HFF-Myc (cell line): ENCODE measurements at regions not wholly inside any gene's neighbourhood (a gene's known extent, or its start where the extent isn't known, plus 50 kb on each side); places are given as distances from the start of the nearest gene placed in this dataset.

ENCODE experiments used
- DNase-seq: peaks from one replicate; pipeline ENCODE4 v3.0.0-alpha.2; 2011; ENCODE audit warnings: low read depth; ENCODE audit errors: extremely low read depth
- H3K4me3 ChIP-seq: replicated peaks from 2 replicates; pipeline ENCODE4 v1.5.1; 2011; ENCODE audit warnings: low read depth, mild to moderate bottlenecking, control low read depth, low read length
- TF ChIP-seq, protein P1 (sequence below): IDR thresholded peaks from 2 replicates; pipeline ENCODE4 v1.5.1; 2012; ENCODE audit warnings: mild to moderate bottlenecking, low read depth, low read length, control low read depth; ENCODE audit errors: missing control alignments

GRCh38 chr5:116652196-116652729 lies 77.6 kb upstream of the SEMA6A start:
- TF ChIP-seq, protein P1, sequence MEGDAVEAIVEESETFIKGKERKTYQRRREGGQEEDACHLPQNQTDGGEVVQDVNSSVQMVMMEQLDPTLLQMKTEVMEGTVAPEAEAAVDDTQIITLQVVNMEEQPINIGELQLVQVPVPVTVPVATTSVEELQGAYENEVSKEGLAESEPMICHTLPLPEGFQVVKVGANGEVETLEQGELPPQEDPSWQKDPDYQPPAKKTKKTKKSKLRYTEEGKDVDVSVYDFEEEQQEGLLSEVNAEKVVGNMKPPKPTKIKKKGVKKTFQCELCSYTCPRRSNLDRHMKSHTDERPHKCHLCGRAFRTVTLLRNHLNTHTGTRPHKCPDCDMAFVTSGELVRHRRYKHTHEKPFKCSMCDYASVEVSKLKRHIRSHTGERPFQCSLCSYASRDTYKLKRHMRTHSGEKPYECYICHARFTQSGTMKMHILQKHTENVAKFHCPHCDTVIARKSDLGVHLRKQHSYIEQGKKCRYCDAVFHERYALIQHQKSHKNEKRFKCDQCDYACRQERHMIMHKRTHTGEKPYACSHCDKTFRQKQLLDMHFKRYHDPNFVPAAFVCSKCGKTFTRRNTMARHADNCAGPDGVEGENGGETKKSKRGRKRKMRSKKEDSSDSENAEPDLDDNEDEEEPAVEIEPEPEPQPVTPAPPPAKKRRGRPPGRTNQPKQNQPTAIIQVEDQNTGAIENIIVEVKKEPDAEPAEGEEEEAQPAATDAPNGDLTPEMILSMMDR: no peak
- H3K4me3 ChIP-seq: no peak overlapping the region
- peak; percentile 10 for DNase-seq

GRCh38 chr5:116651653-116652052 lies 77.0 kb upstream of the SEMA6A start:
- no peak for DNase-seq
- TF ChIP-seq, protein P1: no peak
- no peak overlapping the region for H3K4me3 ChIP-seq

DNA sequence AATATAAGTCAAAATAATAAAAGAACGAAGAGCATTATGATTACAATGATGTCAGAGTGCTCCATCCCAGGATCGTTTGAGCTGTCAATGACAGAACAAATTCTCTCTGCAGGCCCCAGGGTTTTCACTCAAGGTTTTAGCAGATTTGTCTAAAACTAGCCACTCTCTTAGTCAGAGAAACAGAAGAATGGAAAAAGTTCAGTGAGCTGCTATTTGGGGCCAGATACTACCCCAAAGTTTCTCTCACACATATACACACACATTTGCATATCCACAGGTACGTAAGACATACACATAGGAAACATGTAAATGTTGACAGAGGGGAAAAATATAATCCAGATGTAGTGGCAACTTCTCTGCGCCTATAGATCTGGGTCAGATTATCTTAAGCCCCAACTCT lies 76.3 kb upstream of the SEMA6A start:
- TF ChIP-seq, protein P1: no peak
- H3K4me3 ChIP-seq: no peak overlapping the region
- no peak for DNase-seq

DNA sequence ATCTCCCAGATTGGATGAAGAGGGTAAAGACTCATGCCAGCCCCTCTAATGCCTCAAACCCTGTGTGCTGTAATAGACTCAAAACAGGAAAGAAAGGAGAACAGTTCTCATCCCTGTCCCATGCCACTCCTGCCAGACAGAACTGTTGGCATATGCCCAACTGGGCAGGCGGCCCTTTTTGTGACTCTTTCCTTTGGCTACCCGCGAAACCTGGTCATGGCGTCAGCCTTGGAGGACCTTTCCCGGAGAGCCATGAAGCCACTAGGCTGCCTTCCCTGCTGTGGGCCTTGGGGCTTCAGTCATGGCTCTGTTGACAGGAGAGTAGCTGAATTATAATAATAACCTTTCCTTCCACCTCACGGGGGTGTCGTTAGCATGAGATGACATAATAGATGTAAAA lies 75.9 kb upstream of the SEMA6A start:
- H3K4me3 ChIP-seq: no peak overlapping the region
- no peak for DNase-seq
- TF ChIP-seq, protein P1: no peak

DNA sequence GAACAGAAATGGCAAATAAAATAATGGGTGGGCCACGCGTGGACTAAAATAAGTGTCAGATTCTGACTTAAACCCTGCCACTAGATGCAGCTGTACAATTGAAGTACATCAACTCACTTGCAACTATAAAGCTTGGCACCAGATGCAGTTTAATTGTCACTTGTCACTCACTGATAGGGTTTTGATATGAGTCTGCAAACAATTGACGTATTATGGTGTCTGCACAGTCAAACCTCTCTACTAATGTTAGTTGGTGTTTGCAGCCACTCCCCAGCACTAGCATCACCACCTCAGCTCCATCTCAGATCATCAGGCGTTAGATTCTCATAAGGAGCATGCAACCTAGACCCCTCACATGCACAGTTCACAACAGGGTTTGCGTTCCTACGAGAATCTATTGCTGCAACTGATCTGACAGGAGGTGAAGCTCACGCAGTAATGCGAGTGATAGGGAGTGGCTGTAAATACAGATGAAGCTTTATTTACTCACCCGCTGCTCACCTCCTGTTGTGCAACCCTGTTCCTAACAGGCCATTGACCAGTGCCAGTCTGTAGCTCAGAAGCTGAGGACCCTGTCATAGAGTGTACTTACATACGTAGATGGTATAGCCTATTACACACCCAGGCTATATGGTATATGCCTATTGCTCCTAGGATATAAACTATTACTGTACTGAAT lies 72.1 kb upstream of the SEMA6A start:
- TF ChIP-seq, protein P1: no peak
- no peak for DNase-seq
- no peak overlapping the region for H3K4me3 ChIP-seq

- DNase-seq: no peak
- TF ChIP-seq, protein P1: no peak
- no peak overlapping the region for H3K4me3 ChIP-seq
Measured at GRCh38 chr5:116645627-116646026, 71.0 kb upstream of the SEMA6A start.

GRCh38 chr5:116640236-116640635 lies 65.6 kb upstream of the SEMA6A start:
- no peak for DNase-seq
- TF ChIP-seq, protein P1: no peak
- H3K4me3 ChIP-seq: no peak overlapping the region
